ENCODE measurements at regions not wholly inside any gene's neighbourhood (a gene's known extent, or its start where the extent isn't known, plus 50 kb on each side); places are given as distances from the start of the nearest gene placed in this dataset.

GRCh38 chr7:98679741-98680140 lies 62.7 kb downstream of the NPTX2 start:
- no peak for DNase-seq

GRCh38 chr7:98681511-98681910 lies 64.4 kb downstream of the NPTX2 start:
- DNase-seq, result no peak

GRCh38 chr7:98681951-98682350 lies 64.9 kb downstream of the NPTX2 start:
- no peak for DNase-seq

DNA sequence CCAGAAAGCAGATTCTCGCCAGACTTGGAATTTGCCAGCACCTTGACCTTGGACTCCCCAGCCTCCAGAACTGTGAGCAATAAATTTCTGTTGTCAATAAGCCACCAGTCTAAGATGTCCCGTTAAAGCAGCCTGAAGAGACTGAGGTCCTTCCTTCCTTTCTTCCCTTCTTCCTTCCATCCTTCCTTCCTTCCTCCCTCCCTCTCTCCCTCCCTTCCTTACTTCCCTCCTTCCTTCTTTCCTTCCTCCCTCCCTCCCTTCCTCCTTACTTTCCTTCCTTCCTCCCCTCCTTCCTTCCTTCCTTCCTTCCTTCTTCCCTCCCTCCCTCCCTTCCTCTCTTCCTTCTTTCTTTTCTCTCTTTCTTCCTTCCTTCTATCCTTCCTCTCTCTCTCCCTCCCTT lies 66.4 kb downstream of the NPTX2 start:
- DNase-seq, result no peak

GRCh38 chr7:98685541-98685940 lies 68.5 kb downstream of the NPTX2 start:
- no peak for DNase-seq

DNA sequence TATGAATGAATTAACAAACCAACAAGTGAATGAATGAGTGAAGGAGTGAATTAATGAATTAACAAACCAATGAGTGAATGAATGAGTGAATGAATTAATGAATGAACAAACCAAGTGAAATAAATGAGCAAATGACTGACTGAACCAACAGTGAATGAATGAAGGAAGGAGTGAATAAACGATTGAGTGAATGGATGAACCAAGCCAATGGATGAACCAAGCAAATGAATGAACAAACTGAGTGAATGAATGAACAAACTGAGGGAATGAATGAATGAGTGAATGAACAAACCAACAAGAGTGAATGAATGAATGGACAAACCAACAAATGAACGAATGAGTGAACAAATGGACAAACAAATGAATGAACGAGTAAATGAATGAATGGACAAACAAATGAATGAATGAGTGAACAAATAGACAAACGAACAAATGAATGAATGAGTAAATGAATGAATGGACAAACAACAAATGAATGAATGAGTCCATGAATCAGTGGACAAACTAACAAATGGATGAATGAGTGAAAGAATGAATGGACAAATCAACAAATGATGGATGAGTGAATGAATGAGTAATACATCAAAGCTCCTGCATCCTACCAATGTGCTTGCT lies 69.5 kb downstream of the NPTX2 start:
- DNase-seq, result no peak

DNA sequence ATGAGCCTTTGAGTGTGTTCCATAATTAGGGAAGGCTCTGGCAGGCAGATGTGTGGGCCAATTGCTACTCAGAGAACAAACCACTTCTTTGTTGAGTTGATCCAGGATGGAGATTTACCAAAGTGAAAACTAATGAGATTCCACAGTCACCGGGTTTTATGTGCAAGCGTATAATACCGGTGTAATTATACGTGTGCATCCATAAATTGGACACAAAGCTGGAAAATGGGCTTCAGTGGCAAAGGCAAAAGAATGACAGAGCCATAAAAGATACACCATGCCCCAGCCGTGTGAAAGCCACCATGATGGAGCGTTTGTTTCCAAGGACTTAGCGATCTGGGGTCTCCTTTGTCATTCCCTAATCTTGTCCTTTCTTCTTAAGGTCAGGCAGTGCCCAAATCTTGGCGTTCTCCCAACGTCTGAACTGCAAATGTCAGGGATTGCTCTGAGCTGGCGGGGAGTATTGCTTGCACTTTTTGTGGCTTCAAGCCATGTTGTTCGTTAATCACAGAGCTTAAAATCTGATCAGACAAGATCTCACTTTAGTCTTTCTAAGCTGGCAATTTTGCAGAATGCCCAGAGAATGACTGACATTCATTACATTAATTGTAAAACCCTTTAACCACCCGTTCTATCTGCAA lies 70.1 kb downstream of the NPTX2 start:
- DNase-seq, result no peak

DNA sequence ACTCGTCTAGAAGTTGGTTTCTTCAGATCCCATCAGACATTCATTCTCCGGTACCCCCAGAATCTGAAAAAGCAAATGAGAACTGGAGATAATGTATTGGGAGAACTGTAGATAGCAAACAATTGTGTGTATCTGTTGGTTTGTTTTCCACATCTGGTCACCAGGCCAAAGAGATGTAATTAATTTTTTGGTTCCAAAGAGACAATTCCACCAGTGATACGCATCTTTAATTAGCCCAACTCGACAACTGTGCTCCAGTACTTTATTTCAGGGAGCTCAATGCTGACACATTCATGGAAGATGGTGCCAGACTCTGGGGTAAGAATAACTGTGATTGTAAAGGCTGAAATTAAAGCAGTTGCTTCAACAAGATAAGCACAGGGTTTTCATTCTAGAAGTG lies 74.5 kb downstream of the NPTX2 start:
- no peak for DNase-seq

DNA sequence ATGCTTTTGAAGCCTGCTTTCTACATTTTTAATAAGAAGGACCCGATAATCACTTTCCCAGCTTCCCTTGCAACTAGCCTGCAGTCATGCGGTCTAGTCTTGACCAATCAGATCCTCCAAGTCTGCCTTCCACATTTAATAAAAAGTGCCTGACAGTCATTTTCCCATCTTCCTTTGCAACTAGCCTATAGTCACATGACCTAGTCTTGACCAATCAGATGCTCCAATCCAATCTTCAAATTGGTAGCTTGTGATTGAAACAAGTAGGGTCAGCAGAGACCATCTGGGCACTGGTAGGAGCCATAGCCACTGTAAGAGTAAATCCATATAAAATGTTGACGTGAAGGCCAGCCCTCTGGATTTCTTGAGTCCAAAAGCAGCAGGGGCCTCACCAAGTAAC lies 80.0 kb downstream of the NPTX2 start:
- no peak for DNase-seq

- DNase-seq, result no peak
These were observed 80.6 kb downstream of the NPTX2 start for GRCh38 chr7:98697485-98698240.

GRCh38 chr7:98698976-98699375 lies 81.9 kb downstream of the NPTX2 start:
- no peak for DNase-seq

- no peak for DNase-seq
These were observed 83.4 kb downstream of the NPTX2 start for GRCh38 chr7:98700533-98700932.

DNA sequence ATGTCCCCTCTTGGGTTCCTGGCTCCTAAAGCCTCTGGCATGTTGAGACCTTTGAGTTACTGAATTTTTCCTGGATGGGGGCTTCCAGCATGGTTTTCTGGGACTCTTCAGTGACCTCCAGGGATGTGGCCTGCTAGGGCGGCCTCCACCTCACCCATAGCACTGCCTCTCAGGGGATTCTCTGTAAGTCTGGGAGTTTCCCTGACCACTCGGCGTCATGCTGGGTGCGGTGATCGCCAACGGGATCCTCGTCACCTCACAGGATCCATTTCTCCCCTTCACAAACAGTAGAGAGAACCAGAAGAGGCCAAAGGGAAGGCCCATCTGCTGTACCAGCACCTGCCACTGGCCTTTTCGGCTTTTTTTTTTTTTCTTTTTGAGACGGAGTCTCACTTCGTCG lies 84.3 kb downstream of the NPTX2 start:
- DNase-seq, result no peak

GRCh38 chr7:98702021-98702420 lies 84.9 kb downstream of the NPTX2 start:
- no peak for DNase-seq

GRCh38 chr7:98703916-98704315 lies 86.8 kb downstream of the NPTX2 start:
- DNase-seq, result no peak

- DNase-seq, result no peak
These were observed 88.5 kb downstream of the NPTX2 start for GRCh38 chr7:98705626-98706025.

DNA sequence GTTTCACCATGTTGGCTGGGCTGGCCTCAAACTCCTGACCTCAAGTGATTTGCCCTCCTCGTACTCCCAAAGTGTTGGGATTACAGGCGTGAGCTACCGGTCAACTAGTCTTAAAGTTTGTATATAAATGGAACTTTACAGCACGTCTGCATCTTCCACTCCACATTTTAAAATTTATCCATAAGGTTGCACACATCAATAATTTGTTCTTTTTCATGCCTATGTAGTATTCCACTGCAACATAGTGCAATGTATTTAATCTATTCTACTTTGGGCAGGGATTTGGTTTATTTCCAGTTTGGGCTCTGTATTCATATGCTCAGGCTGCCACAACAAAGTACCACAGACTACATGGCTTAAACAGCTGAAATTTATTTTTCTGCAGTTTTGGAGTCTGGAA lies 90.0 kb downstream of the NPTX2 start:
- DNase-seq, result no peak

DNA sequence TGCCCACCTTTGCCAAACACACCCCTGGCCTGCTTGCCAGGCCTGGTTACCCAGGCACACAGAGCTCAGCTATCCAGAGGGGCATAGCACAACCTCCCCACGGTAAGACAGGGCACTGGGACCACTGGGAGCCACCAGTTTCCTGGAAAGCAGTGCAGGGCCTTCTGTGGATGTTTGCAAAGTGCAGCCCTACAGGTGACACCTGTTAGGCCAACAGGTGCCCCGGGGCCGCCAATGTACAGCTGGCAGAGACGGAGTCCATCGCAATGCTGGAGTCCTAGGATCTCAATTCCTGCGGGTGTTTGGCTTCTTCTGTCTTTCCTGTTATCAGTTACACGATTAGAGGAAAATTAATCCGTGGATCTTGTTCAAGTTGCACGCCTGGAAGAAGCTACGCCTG lies 94.9 kb downstream of the NPTX2 start:
- DNase-seq, result no peak

- DNase-seq, result no peak
These were observed 96.2 kb downstream of the NPTX2 start for GRCh38 chr7:98713165-98713810.

DNA sequence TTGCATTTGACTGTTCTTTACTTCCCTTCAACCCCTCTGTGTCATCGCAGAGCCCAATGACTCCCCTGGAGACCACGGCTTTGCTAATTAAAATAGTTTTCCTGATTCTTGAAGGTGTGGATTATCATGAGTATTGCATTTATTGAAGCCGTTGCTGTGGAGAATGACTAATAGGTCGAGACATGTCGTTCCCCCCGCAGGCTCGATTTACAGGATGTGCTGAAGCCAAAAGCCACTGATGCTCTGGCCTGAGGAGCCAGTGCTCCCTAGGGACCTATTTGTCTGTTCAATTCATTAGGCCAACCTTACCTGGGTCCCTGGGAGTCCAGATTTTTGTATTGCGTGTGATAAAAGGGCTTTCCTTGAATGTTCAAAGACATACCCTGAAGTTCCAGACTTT lies 102.3 kb downstream of the NPTX2 start:
- DNase-seq, result no peak

- no peak for DNase-seq
These were observed 105.3 kb downstream of the NPTX2 start for GRCh38 chr7:98722402-98722801.

DNA sequence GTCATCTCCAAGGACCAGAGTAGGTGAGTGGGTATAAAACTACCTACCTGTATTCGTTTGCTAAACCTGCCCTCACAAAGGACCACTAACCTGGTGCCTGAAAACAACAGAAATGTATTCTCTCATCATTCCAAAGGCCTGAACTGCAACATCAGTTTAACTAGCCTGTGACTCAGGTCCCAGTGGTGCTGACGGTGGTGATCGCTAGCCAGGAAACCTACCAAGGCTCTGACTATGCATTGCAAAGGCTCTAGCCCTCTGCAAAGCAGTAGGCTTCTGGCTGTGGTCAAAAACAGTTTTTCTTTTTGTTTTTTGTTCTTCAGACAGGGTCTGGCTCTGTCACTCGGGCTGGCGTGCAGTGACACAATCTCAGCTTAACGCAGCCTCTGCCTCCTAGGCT lies 107.5 kb downstream of the NPTX2 start:
- no peak for DNase-seq

GRCh38 chr7:98727146-98727709 lies 110.1 kb downstream of the NPTX2 start:
- no peak for DNase-seq

DNA sequence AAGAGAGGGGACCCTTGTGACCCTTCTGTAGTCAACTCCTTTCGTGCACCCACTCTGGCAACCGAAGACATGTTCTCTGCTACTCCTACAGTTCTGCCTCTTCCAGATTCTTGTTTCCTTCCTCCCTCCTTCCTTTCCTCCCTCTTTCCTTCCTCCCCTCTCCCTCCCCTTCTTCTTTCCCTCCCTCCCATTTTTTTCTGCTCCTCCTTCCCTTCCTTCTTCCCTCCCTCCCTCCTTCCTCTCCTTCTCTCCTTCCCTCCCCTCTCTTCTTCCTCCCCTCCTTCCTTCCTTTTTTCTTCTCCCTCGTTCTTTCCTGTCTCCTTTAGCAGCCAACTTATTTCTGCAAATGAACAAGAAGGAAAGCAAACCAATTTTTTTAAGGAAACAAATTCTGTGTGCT lies 111.5 kb downstream of the NPTX2 start:
- DNase-seq, result no peak
